OCI-LY7 (cell line): ENCODE measurements at regions not wholly inside any gene's neighbourhood (a gene's known extent, or its start where the extent isn't known, plus 50 kb on each side); places are given as distances from the start of the nearest gene placed in this dataset.

Experiments
- BruUV-seq: library from RNA; stranded (reverse); fragments of 400-500 nt; replicated peaks from 2 replicates; lab custom pipeline; 2021; lab: Mats Ljungman, UMichigan
- CTCF ChIA-PET: fragments of 300-600 bp; sonication (Branson Sonifier 250); formaldehyde crosslinking; loops from one replicate; lab custom pipeline; 2022; ENCODE audit warnings: antibody characterized with exemption; ENCODE audit not compliant: unreplicated experiment; lab: Charles Lee
- POLR2A ChIA-PET: fragments of 300-600 bp; sonication (Branson Sonifier 250); formaldehyde crosslinking; loops from one replicate; lab custom pipeline; 2022; ENCODE audit warnings: antibody characterized with exemption; lab: Charles Lee
- DNase-seq: peaks from one replicate; pipeline ENCODE4 v3.0.0-alpha.2; 2015; ENCODE audit warnings: low spot score
- H2AFZ ChIP-seq: fragments of 200-600 bp; sonication (generic), shearing (Covaris generic); 2 replicates; pipeline ENCODE4 v1.6.1; 2014; ENCODE audit warnings: mild to moderate bottlenecking, antibody characterized with exemption, low read length, moderate library complexity
- H3K27ac ChIP-seq: fragments of 200-600 bp; sonication (generic); 2 replicates; pipeline ENCODE4 v1.5.1; 2014; ENCODE audit warnings: mixed run types, low read depth, mild to moderate bottlenecking, moderate library complexity, low read length, inconsistent platforms; ENCODE audit not compliant: poor library complexity, severe bottlenecking
- H3K36me3 ChIP-seq: fragments of 200-600 bp; sonication (generic); 2 replicates; pipeline ENCODE4 v1.6.1; 2014; ENCODE audit warnings: mild to moderate bottlenecking, antibody characterized with exemption, low read length, moderate library complexity, mixed read lengths; ENCODE audit not compliant: insufficient read depth
- H3K4me1 ChIP-seq: fragments of 200-600 bp; sonication (generic); 2 replicates; pipeline ENCODE4 v1.5.1; 2014; ENCODE audit warnings: mild to moderate bottlenecking, low read length; ENCODE audit not compliant: insufficient read depth, poor library complexity, severe bottlenecking
- H3K4me2 ChIP-seq: fragments of 200-600 bp; sonication (generic); 2 replicates; pipeline ENCODE4 v1.6.1; 2014; ENCODE audit warnings: mild to moderate bottlenecking, low read length
- H3K4me3 ChIP-seq: fragments of 200-600 bp; sonication (generic); 2 replicates; pipeline ENCODE4 v1.5.1; 2014; ENCODE audit warnings: mild to moderate bottlenecking, low read depth, low read length; ENCODE audit not compliant: poor library complexity, severe bottlenecking
- H3K79me2 ChIP-seq: fragments of 200-600 bp; sonication (generic); 2 replicates; pipeline ENCODE4 v1.6.1; 2016; ENCODE audit warnings: low read depth, mild to moderate bottlenecking, low read length, moderate library complexity, mixed read lengths; ENCODE audit not compliant: insufficient read depth
- H3K9me2 ChIP-seq: fragments of 200-600 bp; sonication (generic); 2 replicates; pipeline ENCODE4 v1.6.1; 2016; ENCODE audit warnings: mild to moderate bottlenecking, low read length, mixed read lengths; ENCODE audit not compliant: insufficient read depth
- H3K9me3 ChIP-seq: fragments of 200-600 bp; sonication (generic); 2 replicates; pipeline ENCODE4 v1.6.1; 2014; ENCODE audit warnings: mild to moderate bottlenecking, mixed run types, low read length, mixed read lengths
- H4K20me1 ChIP-seq: fragments of 200-600 bp; sonication (generic); 2 replicates; pipeline ENCODE4 v1.6.1; 2014; ENCODE audit warnings: mild to moderate bottlenecking, antibody characterized with exemption, low read length, moderate library complexity, mixed read lengths; ENCODE audit not compliant: insufficient read depth
- CTCF ChIP-seq: fragments of 200-600 bp; sonication (generic); conservative IDR thresholded peaks from 2 replicates; pipeline ENCODE4 v1.5.1; 2014; ENCODE audit warnings: mild to moderate bottlenecking, antibody characterized with exemption, low read length, moderate library complexity, mixed read lengths
- EZH2phosphoT487 ChIP-seq: fragments of 200-600 bp; sonication (generic); IDR thresholded peaks from 2 replicates; pipeline ENCODE4 v1.6.1; 2018; ENCODE audit warnings: low read depth, borderline replicate concordance, mild to moderate bottlenecking, mixed run types, antibody characterized with exemption, low read length, moderate library complexity, mixed read lengths
- intact Hi-C: fragments of 100-400 bp; cut with micrococcal nuclease; formaldehyde crosslinking; loops from one replicate; pipeline ENCODE4 v1.10.0; 2022; ENCODE audit not compliant: unreplicated experiment

GRCh38 chr4:14726877-14727361 lies 275.4 kb upstream of the CPEB2 start:
- DNase-seq: no peak
- H3K9me3 ChIP-seq: no peaks in the 10 kb centered on the region
- no peaks in the 10 kb centered on the region for H3K9me2 ChIP-seq
- H3K36me3 ChIP-seq: no peaks in the 10 kb centered on the region
- no peaks in the 10 kb centered on the region for H4K20me1 ChIP-seq
- no peak for TF ChIP-seq CTCF
- TF ChIP-seq EZH2phosphoT487: no peak
- H2AFZ ChIP-seq: no peak overlapping the region
- H3K4me3 ChIP-seq: no peak overlapping the region
- BruUV-seq: no TSS peak
- no peaks in the 10 kb centered on the region for H3K4me1 ChIP-seq
- H3K4me2 ChIP-seq: no peak overlapping the region
- intact Hi-C loops: no loop called here
- H3K27ac ChIP-seq: no peak overlapping the region
- ChIA-PET POLR2A (no interaction called here), CTCF (no interaction called here)
- no peaks in the 10 kb centered on the region for H3K79me2 ChIP-seq

GRCh38 chr4:14729282-14730000 lies 272.8 kb upstream of the CPEB2 start:
- Histone ChIP-seq H3K9me3 (no peaks in the 10 kb centered on the region), H4K20me1 (no peaks in the 10 kb centered on the region), H3K79me2 (no peaks in the 10 kb centered on the region), H2AFZ (no peak overlapping the region), H3K9me2 (no peaks in the 10 kb centered on the region), H3K4me1 (no peaks in the 10 kb centered on the region), H3K4me3 (no peak overlapping the region), H3K27ac (no peak overlapping the region), H3K36me3 (no peaks in the 10 kb centered on the region), H3K4me2 (no peak overlapping the region)
- ChIA-PET CTCF (no interaction called here), POLR2A (interaction anchor here (0.7 kb wide), 1 partner anchor 32 kb away, joined by 3 read pairs; no protein-coding TSS in a partner anchor)
- intact Hi-C loops: no loop called here
- no peak for DNase-seq
- BruUV-seq: no TSS peak
- no peak for TF ChIP-seq EZH2phosphoT487
- TF ChIP-seq CTCF: no peak

GRCh38 chr4:14742054-14742453 lies 260.2 kb upstream of the CPEB2 start:
- BruUV-seq: no TSS peak
- Histone ChIP-seq H2AFZ (no peak overlapping the region), H3K9me3 (no peaks in the 10 kb centered on the region), H3K9me2 (no peaks in the 10 kb centered on the region), H3K4me2 (no peak overlapping the region), H3K4me1 (no peaks in the 10 kb centered on the region), H3K4me3 (no peak overlapping the region), H3K79me2 (no peaks in the 10 kb centered on the region), H3K27ac (no peak overlapping the region), H3K36me3 (no peaks in the 10 kb centered on the region), H4K20me1 (no peaks in the 10 kb centered on the region)
- CTCF ChIA-PET: no interaction called here
- TF ChIP-seq EZH2phosphoT487: no peak
- no peak for TF ChIP-seq CTCF
- POLR2A ChIA-PET: no interaction called here
- DNase-seq: no peak
- intact Hi-C loops: no loop called here
